GM12878 (cell line): ENCODE measurements at regions not wholly inside any gene's neighbourhood (a gene's known extent, or its start where the extent isn't known, plus 50 kb on each side); places are given as distances from the start of the nearest gene placed in this dataset.
"Not testable (repeated sequence)": the region's sequence is repeated elsewhere in the genome, so short reads cannot be mapped to it uniquely, and the experiment has no call there.

Experiments
- ATAC-seq: fragments of 200-7000 bp; cut with Tn5 transposase; 3 replicates; pipeline ENCODE4 v1.9.1; 2020; ENCODE audit warnings: mild to moderate bottlenecking, moderate library complexity
- BruUV-seq: library from RNA; stranded (reverse); fragments of 400-500 nt; replicated peaks from 2 replicates; lab custom pipeline; 2021; lab: Mats Ljungman, UMichigan
- CTCF ChIA-PET: fragments of 300-600 bp; sonication (Branson Sonifier 250); formaldehyde crosslinking; extraction: SDS; loops from one replicate; lab custom pipeline; 2021; ENCODE audit warnings: inconsistent platforms; lab: Yijun Ruan, JAX
- POLR2A ChIA-PET: fragments of 350-600 bp; formaldehyde crosslinking; extraction: SDS; loops from one replicate; lab custom pipeline; 2021; ENCODE audit warnings: inconsistent platforms; lab: Charles Lee
- RAD21 ChIA-PET: fragments of 300-600 bp; sonication (Branson Sonifier 250); formaldehyde crosslinking; loops from one replicate; lab custom pipeline; 2023; ENCODE audit warnings: antibody characterized with exemption; ENCODE audit not compliant: unreplicated experiment; lab: Charles Lee
- SMC1A ChIA-PET: fragments of 300-600 bp; sonication (Branson Sonifier 250); formaldehyde crosslinking; loops from one replicate; lab custom pipeline; 2023; ENCODE audit not compliant: unreplicated experiment, uncharacterized antibody; lab: Charles Lee
- DNase-seq: peaks from one replicate; pipeline ENCODE4 v3.0.0-alpha.2; 2011; ENCODE audit warnings: low read depth, low spot score
- FAIRE-seq: peaks from 3 replicates; lab custom pipeline; 2011; peaks lifted over from hg19 to GRCh38; lab: Jason Lieb, UNC
- H2AFZ ChIP-seq: 2 replicates; pipeline ENCODE4 v1.6.0; 2011; ENCODE audit warnings: low read depth, low read length, control low read depth; ENCODE audit not compliant: control insufficient read depth
- H3K27ac ChIP-seq: 2 replicates; pipeline ENCODE4 v1.5.1; 2011; ENCODE audit warnings: control low read depth; ENCODE audit not compliant: control insufficient read depth, insufficient read depth
- H3K27me3 ChIP-seq, 2 experiments: replicated peaks in 1 of 2; 2 replicates each; pipeline versions ENCODE4 v1.6.0 to v1.6.1; 2011; ENCODE audit warnings: low read length in 1 of 2; ENCODE audit not compliant: control insufficient read depth in 2 of 2, insufficient read depth in 2 of 2
- H3K36me3 ChIP-seq, 2 experiments: 2 replicates each; pipeline ENCODE4 v1.5.1; 2011; ENCODE audit warnings: low read length in 1 of 2; ENCODE audit not compliant: control insufficient read depth in 2 of 2, insufficient read depth in 2 of 2
- H3K4me1 ChIP-seq: 2 replicates; pipeline ENCODE4 v1.6.1; 2011; ENCODE audit warnings: mild to moderate bottlenecking, low read length, moderate library complexity, mixed read lengths; ENCODE audit not compliant: control insufficient read depth, insufficient read depth
- H3K4me2 ChIP-seq: 2 replicates; pipeline ENCODE4 v1.6.0; 2011; ENCODE audit warnings: control low read depth; ENCODE audit not compliant: control insufficient read depth, insufficient read depth
- H3K4me3 ChIP-seq: fragments of 200-600 bp; sonication (generic); 2 replicates; pipeline ENCODE4 v1.5.1; 2016
- H3K79me2 ChIP-seq: 2 replicates; pipeline ENCODE4 v1.6.0; 2011; ENCODE audit warnings: low read length; ENCODE audit not compliant: control insufficient read depth, insufficient read depth
- H3K9ac ChIP-seq: 2 replicates; pipeline ENCODE4 v1.8.0; 2011; ENCODE audit warnings: low read length, control low read depth, mixed read lengths; ENCODE audit not compliant: control insufficient read depth, insufficient read depth
- H3K9me3 ChIP-seq: replicated peaks from 3 replicates; pipeline ENCODE4 v1.5.1; 2011; ENCODE audit warnings: mild to moderate bottlenecking, low read length; ENCODE audit not compliant: control insufficient read depth, insufficient read depth
- H4K20me1 ChIP-seq: 2 replicates; pipeline ENCODE4 v1.6.0; 2011; ENCODE audit not compliant: control insufficient read depth, insufficient read depth
- CHD4 ChIP-seq: fragments of 200-600 bp; sonication (generic); IDR thresholded peaks from 2 replicates; pipeline ENCODE4 v1.6.1; 2016; ENCODE audit warnings: mild to moderate bottlenecking
- IKZF2 ChIP-seq, 2 experiments: fragments of 450-650 bp; IDR thresholded peaks; 2 replicates each; pipeline ENCODE4 v1.6.1; 2017; ENCODE audit warnings: mild to moderate bottlenecking in 2 of 2, moderate library complexity in 2 of 2
- PAX8 ChIP-seq: fragments of 450-650 bp; IDR thresholded peaks from 2 replicates; pipeline ENCODE4 v1.6.1; 2017; ENCODE audit warnings: mild to moderate bottlenecking, moderate library complexity
- RB1 ChIP-seq: fragments of 450-650 bp; formaldehyde crosslinking; IDR thresholded peaks from 2 replicates; pipeline ENCODE4 v1.6.1; 2017; ENCODE audit warnings: mild to moderate bottlenecking, borderline replicate concordance
- TCF7 ChIP-seq: IDR thresholded peaks from 2 replicates; pipeline ENCODE4 v1.6.1; 2014; ENCODE audit warnings: antibody characterized with exemption, borderline replicate concordance
- ZNF217 ChIP-seq: fragments of 450-650 bp; IDR thresholded peaks from 2 replicates; pipeline ENCODE4 v1.6.1; 2017; ENCODE audit warnings: antibody characterized with exemption, mild to moderate bottlenecking
- WGBS: methylation state at CpG from one replicate; pipeline ENCODE4 v1.1.6; 2016; ENCODE audit warnings: low lambda C conversion rate; ENCODE audit not compliant: insufficient replicate concordance, insufficient coverage; ENCODE audit errors: missing lambda C conversion rate; 5-methylcytosine and 5-hydroxymethylcytosine counted together
- in situ Hi-C: fragments of 300-500 bp; cut with MboI; formaldehyde crosslinking; loops from 9 replicates; pipeline ENCODE4 v1.14.3; 2018; ENCODE audit warnings: mixed read lengths
- intact Hi-C: fragments of 100-400 bp; cut with micrococcal nuclease; formaldehyde crosslinking; loops from one replicate; pipeline ENCODE4 v1.14.2; 2022; ENCODE audit not compliant: unreplicated experiment
- TF ChIP-seq, protein P1 (sequence below): fragments of 450-650 bp; formaldehyde crosslinking; IDR thresholded peaks from 2 replicates; pipeline ENCODE4 v1.4.0; 2022; ENCODE audit warnings: mild to moderate bottlenecking, moderate library complexity
- TF ChIP-seq, protein P2 (sequence below): IDR thresholded peaks from 2 replicates; pipeline ENCODE4 v1.6.1; 2012; ENCODE audit warnings: improper control_type of control experiment, low read depth, low read length; ENCODE audit not compliant: insufficient replicate concordance

DNA sequence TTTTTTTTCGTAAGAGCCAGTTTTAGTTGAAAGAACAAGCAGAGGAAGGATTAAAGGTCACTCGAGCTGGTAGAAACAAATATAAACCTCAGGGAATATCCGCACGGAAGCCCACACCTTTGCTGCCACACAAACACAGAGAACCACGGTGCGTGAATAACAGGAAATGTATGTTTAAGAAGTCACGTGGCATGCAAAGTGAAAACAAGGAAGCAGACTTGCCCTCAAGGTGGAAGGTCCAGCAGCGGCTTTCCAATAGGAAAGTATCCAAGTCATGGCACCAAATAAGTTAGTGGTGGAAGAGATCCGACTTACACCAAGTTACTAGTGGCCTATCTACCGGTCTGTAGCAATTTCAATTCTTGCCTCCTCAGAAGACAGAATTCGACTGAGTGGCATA, 215.5 kb downstream of the HHIP start (continued):
- no peak for TF ChIP-seq IKZF2 (IDR thresholded peaks at IDR 0.05)
- TF ChIP-seq, protein P1, sequence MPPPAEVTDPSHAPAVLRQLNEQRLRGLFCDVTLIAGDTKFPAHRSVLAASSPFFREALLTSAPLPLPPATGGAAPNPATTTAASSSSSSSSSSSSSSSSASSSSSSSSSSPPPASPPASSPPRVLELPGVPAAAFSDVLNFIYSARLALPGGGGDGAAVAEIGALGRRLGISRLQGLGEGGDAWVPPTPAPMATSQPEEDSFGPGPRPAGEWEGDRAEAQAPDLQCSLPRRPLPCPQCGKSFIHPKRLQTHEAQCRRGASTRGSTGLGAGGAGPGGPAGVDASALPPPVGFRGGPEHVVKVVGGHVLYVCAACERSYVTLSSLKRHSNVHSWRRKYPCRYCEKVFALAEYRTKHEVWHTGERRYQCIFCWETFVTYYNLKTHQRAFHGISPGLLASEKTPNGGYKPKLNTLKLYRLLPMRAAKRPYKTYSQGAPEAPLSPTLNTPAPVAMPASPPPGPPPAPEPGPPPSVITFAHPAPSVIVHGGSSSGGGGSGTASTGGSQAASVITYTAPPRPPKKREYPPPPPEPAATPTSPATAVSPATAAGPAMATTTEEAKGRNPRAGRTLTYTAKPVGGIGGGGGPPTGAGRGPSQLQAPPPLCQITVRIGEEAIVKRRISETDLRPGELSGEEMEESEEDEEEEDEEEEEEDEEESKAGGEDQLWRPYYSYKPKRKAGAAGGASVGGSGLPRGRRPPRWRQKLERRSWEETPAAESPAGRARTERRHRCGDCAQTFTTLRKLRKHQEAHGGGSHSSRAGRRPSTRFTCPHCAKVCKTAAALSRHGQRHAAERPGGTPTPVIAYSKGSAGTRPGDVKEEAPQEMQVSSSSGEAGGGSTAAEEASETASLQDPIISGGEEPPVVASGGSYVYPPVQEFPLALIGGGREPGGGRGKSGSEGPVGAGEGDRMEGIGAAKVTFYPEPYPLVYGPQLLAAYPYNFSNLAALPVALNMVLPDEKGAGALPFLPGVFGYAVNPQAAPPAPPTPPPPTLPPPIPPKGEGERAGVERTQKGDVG (CRISPR knock-in tag), result no peak
- TF ChIP-seq PAX8, result no peak
- TF ChIP-seq ZNF217, result no peak
- no peak for TF ChIP-seq TCF7

DNA sequence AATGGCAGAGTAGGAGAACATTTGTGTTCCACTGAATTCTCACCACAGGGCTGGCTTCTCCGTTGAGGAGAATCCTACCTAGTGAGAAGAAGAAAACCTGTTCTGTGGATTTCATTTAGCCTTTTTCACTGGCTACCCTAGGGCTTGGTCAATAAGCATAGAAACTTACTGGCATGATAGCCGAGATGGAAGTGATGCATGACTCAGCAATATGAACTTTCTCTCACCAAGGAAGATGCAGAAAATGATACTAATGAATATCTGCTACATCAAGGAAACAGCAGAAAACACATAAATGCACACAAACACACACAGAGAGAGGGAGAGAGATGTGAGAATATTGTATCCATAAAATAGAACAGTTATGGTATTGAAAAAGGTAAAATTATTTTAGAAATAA, 216.3 kb downstream of the HHIP start:
- intact Hi-C loops (no loop called here), in situ Hi-C loops (no loop called here)
- no peaks in the 10 kb centered on the region for H3K79me2 ChIP-seq
- no peak for TF ChIP-seq CHD4
- TF ChIP-seq, protein P2, sequence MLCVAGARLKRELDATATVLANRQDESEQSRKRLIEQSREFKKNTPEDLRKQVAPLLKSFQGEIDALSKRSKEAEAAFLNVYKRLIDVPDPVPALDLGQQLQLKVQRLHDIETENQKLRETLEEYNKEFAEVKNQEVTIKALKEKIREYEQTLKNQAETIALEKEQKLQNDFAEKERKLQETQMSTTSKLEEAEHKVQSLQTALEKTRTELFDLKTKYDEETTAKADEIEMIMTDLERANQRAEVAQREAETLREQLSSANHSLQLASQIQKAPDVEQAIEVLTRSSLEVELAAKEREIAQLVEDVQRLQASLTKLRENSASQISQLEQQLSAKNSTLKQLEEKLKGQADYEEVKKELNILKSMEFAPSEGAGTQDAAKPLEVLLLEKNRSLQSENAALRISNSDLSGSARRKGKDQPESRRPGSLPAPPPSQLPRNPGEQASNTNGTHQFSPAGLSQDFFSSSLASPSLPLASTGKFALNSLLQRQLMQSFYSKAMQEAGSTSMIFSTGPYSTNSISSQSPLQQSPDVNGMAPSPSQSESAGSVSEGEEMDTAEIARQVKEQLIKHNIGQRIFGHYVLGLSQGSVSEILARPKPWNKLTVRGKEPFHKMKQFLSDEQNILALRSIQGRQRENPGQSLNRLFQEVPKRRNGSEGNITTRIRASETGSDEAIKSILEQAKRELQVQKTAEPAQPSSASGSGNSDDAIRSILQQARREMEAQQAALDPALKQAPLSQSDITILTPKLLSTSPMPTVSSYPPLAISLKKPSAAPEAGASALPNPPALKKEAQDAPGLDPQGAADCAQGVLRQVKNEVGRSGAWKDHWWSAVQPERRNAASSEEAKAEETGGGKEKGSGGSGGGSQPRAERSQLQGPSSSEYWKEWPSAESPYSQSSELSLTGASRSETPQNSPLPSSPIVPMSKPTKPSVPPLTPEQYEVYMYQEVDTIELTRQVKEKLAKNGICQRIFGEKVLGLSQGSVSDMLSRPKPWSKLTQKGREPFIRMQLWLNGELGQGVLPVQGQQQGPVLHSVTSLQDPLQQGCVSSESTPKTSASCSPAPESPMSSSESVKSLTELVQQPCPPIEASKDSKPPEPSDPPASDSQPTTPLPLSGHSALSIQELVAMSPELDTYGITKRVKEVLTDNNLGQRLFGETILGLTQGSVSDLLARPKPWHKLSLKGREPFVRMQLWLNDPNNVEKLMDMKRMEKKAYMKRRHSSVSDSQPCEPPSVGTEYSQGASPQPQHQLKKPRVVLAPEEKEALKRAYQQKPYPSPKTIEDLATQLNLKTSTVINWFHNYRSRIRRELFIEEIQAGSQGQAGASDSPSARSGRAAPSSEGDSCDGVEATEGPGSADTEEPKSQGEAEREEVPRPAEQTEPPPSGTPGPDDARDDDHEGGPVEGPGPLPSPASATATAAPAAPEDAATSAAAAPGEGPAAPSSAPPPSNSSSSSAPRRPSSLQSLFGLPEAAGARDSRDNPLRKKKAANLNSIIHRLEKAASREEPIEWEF, result no peak
- no peak for TF ChIP-seq RB1
- BruUV-seq, result no TSS peak
- ATAC-seq, result no peak
- H3K4me2 ChIP-seq, result no peak overlapping the region
- H3K9me3 ChIP-seq, result no peaks in the 10 kb centered on the region; the same call in 2 of the 3 replicates
- ChIA-PET SMC1A (interaction anchor here (2.0 kb wide), 1 partner anchor 12 kb away, joined by 6 read pairs; no protein-coding TSS in a partner anchor), POLR2A (no interaction called here), CTCF (interaction anchor here (0.9 kb wide), 1 partner anchor 30 kb away, joined by 3 read pairs; no protein-coding TSS in a partner anchor), RAD21 (no interaction called here)
- FAIRE-seq, result no peak
- no peak overlapping the region for H3K27ac ChIP-seq
- H3K4me1 ChIP-seq, result no peaks in the 10 kb centered on the region
- WGBS, result 20% methylated on average over 2 of the region's 2 CpGs
- H3K4me3 ChIP-seq, result no peak overlapping the region
- no peaks in the 10 kb centered on the region for H4K20me1 ChIP-seq
- H3K27me3 ChIP-seq, result no peaks in the 10 kb centered on the region
- H3K9ac ChIP-seq, result no peak overlapping the region
- no peaks in the 10 kb centered on the region for H3K36me3 ChIP-seq
- no peak for DNase-seq
- H2AFZ ChIP-seq, result no peak overlapping the region

DNA sequence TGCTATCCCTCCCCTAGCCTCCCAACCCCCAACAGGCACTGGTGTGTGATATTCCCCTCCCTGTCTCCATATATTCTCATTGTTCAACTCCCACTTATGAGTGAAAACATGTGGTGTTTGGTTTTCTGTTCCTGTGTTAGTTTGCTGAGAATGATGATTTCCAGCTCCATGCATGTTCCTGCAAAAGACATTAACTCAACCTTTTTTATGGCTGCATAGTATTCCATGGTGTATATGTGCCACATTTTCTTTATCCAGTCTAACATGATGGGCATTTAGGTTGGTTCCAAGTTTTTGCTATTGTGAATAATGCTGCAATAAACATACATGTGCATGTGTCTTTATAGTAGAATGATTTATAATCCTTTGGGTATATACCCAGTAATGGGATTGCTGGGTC, 218.9 kb downstream of the HHIP start:
- H3K79me2 ChIP-seq, H3K36me3 ChIP-seq, intact Hi-C loops, SMC1A ChIA-PET, CTCF ChIA-PET, H4K20me1 ChIP-seq, POLR2A ChIA-PET, H2AFZ ChIP-seq, RAD21 ChIA-PET, BruUV-seq, H3K4me1 ChIP-seq, DNase-seq, H3K27ac ChIP-seq, H3K4me3 ChIP-seq, H3K9ac ChIP-seq, FAIRE-seq, ATAC-seq, H3K4me2 ChIP-seq, H3K27me3 ChIP-seq, in situ Hi-C loops, H3K9me3 ChIP-seq: not testable (repeated sequence)
